Adrenal gland (tissue), 9 donors: ENCODE measurements at regions not wholly inside any gene's neighbourhood (a gene's known extent, or its start where the extent isn't known, plus 50 kb on each side); places are given as distances from the start of the nearest gene placed in this dataset.

ENCODE experiments used
- DNase-seq, 7 donors: peaks; one replicate each; pipeline ENCODE4 v3.0.0-alpha.2; 2019 to 2020
- H3K27ac ChIP-seq, 5 donors: fragments of 200-600 bp; sonication (generic) in 4 of 5; 1 replicate in 3 of 5; 2 replicates in 2 of 5; pipeline versions ENCODE4 v1.5.1 to v1.8.0; 2016 to 2020; ENCODE audit warnings: mild to moderate bottlenecking in 1 of 5
- H3K27me3 ChIP-seq: fragments of 200-600 bp; 2 replicates; pipeline ENCODE4 v1.8.0; 2021
- H3K36me3 ChIP-seq, 2 donors: fragments of 200-600 bp; replicated peaks in 1 of 2; 1 replicate in 1 of 2; 2 replicates in 1 of 2; pipeline versions ENCODE4 v1.5.1 to v1.8.0; 2018 to 2022
- H3K4me1 ChIP-seq, 2 donors: fragments of 200-600 bp; replicated peaks in 1 of 2; 1 replicate in 1 of 2; 2 replicates in 1 of 2; pipeline versions ENCODE4 v1.5.1 to v1.8.0; 2018 to 2021
- H3K4me3 ChIP-seq, 4 donors: fragments of 200-600 bp; sonication (generic) in 3 of 4; one replicate each; pipeline ENCODE4 v1.5.1; 2016 to 2018
- H3K9me3 ChIP-seq, 3 donors: fragments of 200-600 bp; sonication (generic) in 1 of 3; replicated peaks in 1 of 3; 1 replicate in 2 of 3; 2 replicates in 1 of 3; pipeline versions ENCODE4 v1.5.1 to v1.8.0; 2016 to 2021
- CTCF ChIP-seq, 6 experiments: fragments of 450-650 bp in 4 of 6; fragments of 200-600 bp in 2 of 6; sonication (generic) in 1 of 6; IDR thresholded peaks; 1 replicate in 5 of 6; 2 replicates in 1 of 6; pipeline versions ENCODE4 v1.5.1 to v1.8.0; 2016 to 2021; ENCODE audit warnings: antibody characterized with exemption in 6 of 6, mild to moderate bottlenecking in 2 of 6, moderate library complexity in 1 of 6
- POLR2A ChIP-seq, 2 donors: fragments of 450-650 bp; IDR thresholded peaks; one replicate each; pipeline ENCODE4 v1.6.1; 2017; ENCODE audit warnings: antibody characterized with exemption in 2 of 2, mild to moderate bottlenecking in 2 of 2, moderate library complexity in 1 of 2
- WGBS, 4 donors: extraction: QIAGEN DNeasy Blood & Tissue Kit in 2 of 4; methylation state at CpG; one replicate each; pipeline versions ENCODE4 v1.1.5 to v1.1.7; 2013 to 2017; 5-methylcytosine and 5-hydroxymethylcytosine counted together
- intact Hi-C, 2 donors: fragments of 100-400 bp; cut with DNase I; formaldehyde crosslinking; loops; one replicate each; pipeline versions ENCODE4 v1.14.1 to v1.15.0; 2022 to 2023
- donor health status: healthy with polysubstance abuse.
- donor health status: Bipolar disorder and iron deficiency.
- donor health status: DM: yes; HTN: yes; CAD: no.
- donor health status: DM: no; HTN: no; CAD: no.
- donor health status: DM: no; HTN: no; CAD: no.

GRCh38 chr14:101045511-101045910, 142.0 kb upstream of the RTL1 start:
- Histone ChIP-seq H3K9me3 (no peaks in the 10 kb centered on the region), H3K27ac (no peak overlapping the region), H3K4me3 (no peak overlapping the region), H3K36me3 (peaks cover 0 to 78% of the 10 kb centered on the region in 2 donors), H3K4me1 (no peaks in the 10 kb centered on the region), H3K27me3 (no peaks in the 10 kb centered on the region)
- intact Hi-C loops, result no loop called here
- 75 to 86% (median 84%) methylated on average over 4 to 9 of the region's 9 CpGs for WGBS, 4 donors
- no peak for TF ChIP-seq CTCF (IDR thresholded peaks at IDR 0.05)
- no peak for TF ChIP-seq POLR2A (IDR thresholded peaks at IDR 0.05)
- DNase-seq, result no peak

GRCh38 chr14:101046071-101046470, 142.5 kb upstream of the RTL1 start:
- WGBS, 4 donors, result 85 to 98% (median 96%) methylated on average over 7 to 17 of the region's 17 CpGs
- Histone ChIP-seq H3K27ac (no peak overlapping the region), H3K36me3 (peaks cover 0 to 78% of the 10 kb centered on the region in 2 donors), H3K27me3 (no peaks in the 10 kb centered on the region), H3K9me3 (no peaks in the 10 kb centered on the region), H3K4me1 (no peaks in the 10 kb centered on the region), H3K4me3 (no peak overlapping the region)
- no peak for TF ChIP-seq CTCF (IDR thresholded peaks at IDR 0.05)
- no peak for TF ChIP-seq POLR2A (IDR thresholded peaks at IDR 0.05)
- intact Hi-C loops, result no loop called here
- DNase-seq, result no peak

- no peak overlapping the region for H3K4me3 ChIP-seq
- H3K9me3 ChIP-seq, result no peaks in the 10 kb centered on the region
- DNase-seq, result no peak
- H3K27ac ChIP-seq, result peak overlapping the region in 1 of 5 donors; percentile 10
- 69 to 82% (median 73%) methylated on average over 6 to 11 of the region's 11 CpGs for WGBS, 4 donors
- peaks cover 0 to 78% of the 10 kb centered on the region in 2 donors for H3K36me3 ChIP-seq
- no peak for TF ChIP-seq CTCF (IDR thresholded peaks at IDR 0.05)
- TF ChIP-seq POLR2A (IDR thresholded peaks at IDR 0.05), result no peak
- no peaks in the 10 kb centered on the region for H3K27me3 ChIP-seq
- intact Hi-C loops, result no loop called here
- H3K4me1 ChIP-seq, result no peaks in the 10 kb centered on the region
These were observed 143.8 kb upstream of the RTL1 start for GRCh38 chr14:101047326-101047725.

GRCh38 chr14:101048766-101049165, 145.2 kb upstream of the RTL1 start:
- Histone ChIP-seq H3K27ac (no peak overlapping the region), H3K4me1 (no peaks in the 10 kb centered on the region), H3K4me3 (no peak overlapping the region), H3K27me3 (no peaks in the 10 kb centered on the region), H3K9me3 (no peaks in the 10 kb centered on the region), H3K36me3 (peaks cover 0 to 77% of the 10 kb centered on the region in 2 donors)
- intact Hi-C loops, result no loop called here
- WGBS, 4 donors, result 91 to 96% (median 93%) methylated on average over 14 of the region's 14 CpGs
- TF ChIP-seq CTCF (IDR thresholded peaks at IDR 0.05) (no peak), POLR2A (IDR thresholded peaks at IDR 0.05) (no peak)
- no peak for DNase-seq
